ENCODE measurements at regions not wholly inside any gene's neighbourhood (a gene's known extent, or its start where the extent isn't known, plus 50 kb on each side); places are given as distances from the start of the nearest gene placed in this dataset.

DNA sequence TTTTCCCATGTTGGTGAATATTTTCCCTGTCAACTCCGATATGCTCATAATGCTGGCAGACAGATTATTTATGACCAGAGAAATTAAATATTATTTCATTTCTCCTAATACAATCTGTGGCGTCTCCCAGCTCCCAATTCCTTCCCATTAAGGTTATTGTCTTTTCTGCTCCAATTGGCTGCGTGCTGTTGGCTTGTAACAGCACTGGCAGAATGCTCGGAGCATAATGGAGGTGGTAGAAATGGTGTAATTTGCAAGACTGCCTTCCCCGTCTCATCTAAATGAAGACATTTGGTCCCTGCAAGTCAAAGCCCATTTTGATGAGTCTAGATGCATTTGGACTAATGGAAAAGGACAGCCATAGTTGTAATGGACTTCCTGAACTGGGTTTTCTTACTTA is 601.7 kb downstream of the BRINP1 start:
- Histone ChIP-seq H3K27ac (no peak overlapping the region), H3K4me3 (ENCODE audit: low read depth, low read length) (no peak overlapping the region), H3K9me3 (ENCODE audit: severe bottlenecking) (no peaks in the 10 kb centered on the region), H3K36me3 (no peaks in the 10 kb centered on the region), H3K27me3 (ENCODE audit: insufficient read depth, low read depth, severe bottlenecking) (peaks cover 9% of the 10 kb centered on the region)
- no peak for DNase-seq
- TF ChIP-seq, protein P1, sequence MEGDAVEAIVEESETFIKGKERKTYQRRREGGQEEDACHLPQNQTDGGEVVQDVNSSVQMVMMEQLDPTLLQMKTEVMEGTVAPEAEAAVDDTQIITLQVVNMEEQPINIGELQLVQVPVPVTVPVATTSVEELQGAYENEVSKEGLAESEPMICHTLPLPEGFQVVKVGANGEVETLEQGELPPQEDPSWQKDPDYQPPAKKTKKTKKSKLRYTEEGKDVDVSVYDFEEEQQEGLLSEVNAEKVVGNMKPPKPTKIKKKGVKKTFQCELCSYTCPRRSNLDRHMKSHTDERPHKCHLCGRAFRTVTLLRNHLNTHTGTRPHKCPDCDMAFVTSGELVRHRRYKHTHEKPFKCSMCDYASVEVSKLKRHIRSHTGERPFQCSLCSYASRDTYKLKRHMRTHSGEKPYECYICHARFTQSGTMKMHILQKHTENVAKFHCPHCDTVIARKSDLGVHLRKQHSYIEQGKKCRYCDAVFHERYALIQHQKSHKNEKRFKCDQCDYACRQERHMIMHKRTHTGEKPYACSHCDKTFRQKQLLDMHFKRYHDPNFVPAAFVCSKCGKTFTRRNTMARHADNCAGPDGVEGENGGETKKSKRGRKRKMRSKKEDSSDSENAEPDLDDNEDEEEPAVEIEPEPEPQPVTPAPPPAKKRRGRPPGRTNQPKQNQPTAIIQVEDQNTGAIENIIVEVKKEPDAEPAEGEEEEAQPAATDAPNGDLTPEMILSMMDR (IDR thresholded peaks at IDR 0.05; ENCODE audit: low read depth, low read length): no peak

DNA sequence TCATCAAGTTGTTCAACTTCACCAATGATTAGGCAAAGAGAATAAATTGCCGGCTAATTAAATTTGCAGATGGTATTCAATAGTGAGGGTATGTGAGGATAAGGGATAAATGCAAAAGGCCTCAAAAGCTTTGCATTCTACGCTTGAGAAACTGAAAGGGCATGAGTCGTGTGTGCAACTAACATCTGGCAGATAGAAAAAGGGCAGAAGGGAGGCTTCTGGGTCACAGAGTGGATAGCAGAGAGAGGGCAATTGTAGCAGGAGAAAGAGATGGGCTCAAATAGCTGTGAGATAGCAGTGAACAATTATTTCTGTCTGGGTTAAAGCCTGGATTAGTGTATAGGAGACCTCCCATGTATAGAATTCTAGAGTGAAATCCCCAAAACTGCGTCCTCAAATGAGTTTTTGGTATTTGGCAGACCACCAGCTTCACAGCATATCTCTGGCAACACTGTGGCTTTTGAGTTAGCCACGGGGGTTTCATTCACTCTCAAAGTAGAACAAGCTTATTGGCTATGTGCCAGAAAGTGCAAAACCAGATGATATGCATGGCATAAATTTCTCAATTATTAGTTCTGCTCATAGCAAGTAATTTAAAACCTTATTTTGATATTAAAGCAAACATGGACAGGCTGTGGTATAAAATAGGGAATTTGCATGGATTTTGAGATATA is 586.3 kb downstream of the BRINP1 start:
- H3K4me3 ChIP-seq (ENCODE audit: low read depth, low read length): no peak overlapping the region
- TF ChIP-seq, protein P1 (IDR thresholded peaks at IDR 0.05; ENCODE audit: low read depth, low read length): no peak
- H3K9me3 ChIP-seq (ENCODE audit: severe bottlenecking): no peaks in the 10 kb centered on the region
- H3K27me3 ChIP-seq (ENCODE audit: insufficient read depth, low read depth, severe bottlenecking): peaks cover 12% of the 10 kb centered on the region
- H3K27ac ChIP-seq: no peak overlapping the region
- DNase-seq: no peak
- H3K36me3 ChIP-seq: no peaks in the 10 kb centered on the region

DNA sequence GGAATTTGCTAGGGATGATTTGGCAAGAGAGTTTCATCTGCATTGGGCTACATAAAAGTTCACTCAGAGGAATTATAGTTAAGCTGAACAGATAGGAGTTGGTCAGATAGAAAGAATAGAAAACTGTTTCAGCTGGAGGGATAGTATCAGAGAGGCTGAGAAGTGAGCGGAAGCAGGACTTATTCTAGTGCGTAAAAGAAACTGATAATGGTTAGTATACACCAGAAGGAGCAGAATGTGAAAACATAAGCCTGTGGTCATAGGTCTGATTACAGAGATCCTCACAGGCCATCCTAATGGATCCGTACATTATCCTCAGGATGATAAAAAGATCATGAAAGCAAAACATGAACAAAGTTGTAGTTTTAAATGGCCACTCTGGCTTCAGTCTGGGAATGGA is 585.2 kb downstream of the BRINP1 start:
- TF ChIP-seq, protein P1 (IDR thresholded peaks at IDR 0.05; ENCODE audit: low read depth, low read length): no peak
- DNase-seq: no peak
- H3K27me3 ChIP-seq (ENCODE audit: insufficient read depth, low read depth, severe bottlenecking): peaks cover 16% of the 10 kb centered on the region
- H3K36me3 ChIP-seq: no peaks in the 10 kb centered on the region
- no peaks in the 10 kb centered on the region for H3K9me3 ChIP-seq (ENCODE audit: severe bottlenecking)
- no peak overlapping the region for H3K27ac ChIP-seq
- H3K4me3 ChIP-seq (ENCODE audit: low read depth, low read length): no peak overlapping the region

DNA sequence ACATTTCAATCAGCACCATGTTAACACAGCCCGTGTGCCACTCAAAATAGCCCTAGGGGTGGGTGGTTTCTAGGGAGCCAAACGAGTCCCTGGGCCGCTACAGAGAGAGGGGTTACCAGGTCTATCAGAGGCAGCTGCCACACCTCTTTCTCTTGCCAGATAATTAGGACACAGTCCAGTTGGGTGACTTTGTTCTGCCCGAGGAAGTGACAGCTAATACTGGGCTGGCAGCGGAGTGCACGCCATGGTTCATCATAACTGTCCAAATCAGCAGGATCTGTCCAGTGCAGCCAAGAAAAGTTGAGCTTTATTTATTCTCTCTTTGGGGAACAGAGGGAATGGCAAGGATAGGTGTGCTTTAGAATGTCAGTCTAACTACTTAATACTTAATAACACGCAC is 583.8 kb downstream of the BRINP1 start:
- DNase-seq: no peak

DNA sequence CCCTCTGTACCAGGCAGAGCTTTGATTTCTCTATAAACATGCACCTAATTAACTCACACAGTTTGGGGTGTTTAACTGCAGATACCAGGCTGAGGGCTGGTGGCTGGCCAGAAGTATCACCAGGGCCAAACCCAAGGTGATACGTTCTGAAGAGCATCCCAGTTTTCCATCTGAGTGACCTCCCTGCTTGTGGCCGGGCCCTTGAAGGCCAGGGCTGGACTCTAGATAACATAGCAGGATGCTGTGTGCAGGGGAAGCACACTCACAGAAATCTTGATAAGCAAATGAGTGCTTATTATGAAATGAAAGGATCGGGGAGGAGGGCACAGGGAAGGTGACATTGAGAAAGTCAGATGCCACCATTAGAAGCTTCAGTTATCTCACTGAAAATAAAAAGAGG is 582.4 kb downstream of the BRINP1 start:
- H3K36me3 ChIP-seq: no peaks in the 10 kb centered on the region
- no peaks in the 10 kb centered on the region for H3K9me3 ChIP-seq (ENCODE audit: severe bottlenecking)
- peaks cover 16% of the 10 kb centered on the region for H3K27me3 ChIP-seq (ENCODE audit: insufficient read depth, low read depth, severe bottlenecking)
- no peak overlapping the region for H3K4me3 ChIP-seq (ENCODE audit: low read depth, low read length)
- no peak for DNase-seq
- TF ChIP-seq, protein P1 (IDR thresholded peaks at IDR 0.05; ENCODE audit: low read depth, low read length): no peak
- H3K27ac ChIP-seq: no peak overlapping the region

More for the DNA sequence above, 583.8 kb downstream of the BRINP1 start:
- Histone ChIP-seq H3K27me3 (ENCODE audit: insufficient read depth, low read depth, severe bottlenecking) (peaks cover 18% of the 10 kb centered on the region), H3K36me3 (no peaks in the 10 kb centered on the region), H3K27ac (no peak overlapping the region), H3K9me3 (ENCODE audit: severe bottlenecking) (no peaks in the 10 kb centered on the region), H3K4me3 (ENCODE audit: low read depth, low read length) (no peak overlapping the region)
- TF ChIP-seq, protein P1 (IDR thresholded peaks at IDR 0.05; ENCODE audit: low read depth, low read length): no peak

GRCh38 chr9:118809160-118809625 is 560.0 kb downstream of the BRINP1 start:
- TF ChIP-seq, protein P1 (IDR thresholded peaks at IDR 0.05; ENCODE audit: low read depth, low read length): no peak
- Histone ChIP-seq H3K4me3 (ENCODE audit: low read depth, low read length) (no peak overlapping the region), H3K9me3 (ENCODE audit: severe bottlenecking) (peaks cover 8% of the 10 kb centered on the region), H3K27me3 (ENCODE audit: insufficient read depth, low read depth, severe bottlenecking) (no peaks in the 10 kb centered on the region), H3K36me3 (no peaks in the 10 kb centered on the region), H3K27ac (no peak overlapping the region)
- no peak for DNase-seq

Data from WERI-Rb-1 (cell line).